ENCODE measurements at regions not wholly inside any gene's neighbourhood (a gene's known extent, or its start where the extent isn't known, plus 50 kb on each side); places are given as distances from the start of the nearest gene placed in this dataset.

- Histone ChIP-seq H3K79me2 (ENCODE audit: insufficient read depth) (no peaks in the 10 kb centered on the region), H3K4me3 (ENCODE audit: low read depth in 2 of 2, low read length in 1 of 2) (no peak overlapping the region), H3K4me1 (ENCODE audit: control insufficient read depth in 1 of 2, insufficient read depth in 2 of 2, low read depth in 1 of 2, low read length in 1 of 2) (no peaks in the 10 kb centered on the region), H3K4me2 (no peak overlapping the region), H4K20me1 (ENCODE audit: insufficient read depth) (no peaks in the 10 kb centered on the region), H3K27ac (ENCODE audit: low read depth in 2 of 2, low read length in 1 of 2) (no peak overlapping the region), H3K9me3 (0 out of 2 replicates have a peak, but pooled peaks cover 11% of the 10 kb centered on the region), H3K36me3 (replicated peaks in 1 of 2; ENCODE audit: control insufficient read depth in 1 of 2, insufficient read depth in 2 of 2, low read length in 1 of 2) (no peaks in the 10 kb centered on the region), H3K27me3 (ENCODE audit: insufficient read depth) (no peaks in the 10 kb centered on the region), H3K9me2 (no peaks in the 10 kb centered on the region), H3K9ac (no peak overlapping the region), H2AFZ (ENCODE audit: low read depth) (no peak overlapping the region), H3F3A (replicated peaks; ENCODE audit: insufficient read depth) (no peaks in the 10 kb centered on the region)
- ChIA-PET POLR2A (no interaction called here), CTCF (no interaction called here)
- no peak for DNase-seq
- 34% methylated on average over 4 of the region's 4 CpGs for WGBS (ENCODE audit: low lambda C conversion rate)
- TF ChIP-seq USF2 (IDR thresholded peaks at IDR 0.05; ENCODE audit: borderline replicate concordance, low read depth, low read length), result no peak
- TF ChIP-seq EP300 (IDR thresholded peaks at IDR 0.05; ENCODE audit: borderline replicate concordance in 1 of 2, low read depth in 1 of 2, low read length in 1 of 2), result no peak
- no peak for TF ChIP-seq NRF1 (IDR thresholded peaks at IDR 0.05; ENCODE audit: low read depth, low read length)
- no peak for TF ChIP-seq PBX3 (IDR thresholded peaks at IDR 0.05)
- no peak for TF ChIP-seq ZBTB33 (IDR thresholded peaks at IDR 0.05; ENCODE audit: borderline replicate concordance, low read depth)
- no peak for TF ChIP-seq GATA2 (CRISPR knock-in tag; IDR thresholded peaks at IDR 0.05)
- no peak for TF ChIP-seq TEAD4 (IDR thresholded peaks at IDR 0.05; ENCODE audit: borderline replicate concordance, insufficient read depth)
- TF ChIP-seq IRF3 (IDR thresholded peaks at IDR 0.05; ENCODE audit: low read depth, low read length), result no peak
- TF ChIP-seq TAF1 (IDR thresholded peaks at IDR 0.05; ENCODE audit: borderline replicate concordance, low read depth, low read length), result no peak
- TF ChIP-seq YY1 (IDR thresholded peaks at IDR 0.05; ENCODE audit: low read depth), result no peak
- no peak for TF ChIP-seq MAX (IDR thresholded peaks at IDR 0.05; ENCODE audit: low read depth)
These were observed 462.0 kb upstream of the ATP11B start for GRCh38 chr3:182331341-182331740.

GRCh38 chr3:182342252-182342651, 451.1 kb upstream of the ATP11B start:
- no peak overlapping the region for H2AFZ ChIP-seq (ENCODE audit: low read depth)
- CTCF ChIA-PET, result interaction anchor here (0.6 kb wide), 1 partner anchor 374 kb away, joined by 3 read pairs; no protein-coding TSS in a partner anchor
- H3K9me2 ChIP-seq, result no peaks in the 10 kb centered on the region
- no peaks in the 10 kb centered on the region for H3K4me1 ChIP-seq (ENCODE audit: control insufficient read depth in 1 of 2, insufficient read depth in 2 of 2, low read depth in 1 of 2, low read length in 1 of 2)
- no peak overlapping the region for H3K4me3 ChIP-seq (ENCODE audit: low read depth in 2 of 2, low read length in 1 of 2)
- H3K9ac ChIP-seq, result no peak overlapping the region
- POLR2A ChIA-PET, result no interaction called here
- no peak for DNase-seq
- 56% methylated on average over 1 of the region's 1 CpG for WGBS (ENCODE audit: low lambda C conversion rate)
- no peaks in the 10 kb centered on the region for H3K9me3 ChIP-seq
- H3K36me3 ChIP-seq (replicated peaks in 1 of 2; ENCODE audit: control insufficient read depth in 1 of 2, insufficient read depth in 2 of 2, low read length in 1 of 2), result no peaks in the 10 kb centered on the region
- no peaks in the 10 kb centered on the region for H4K20me1 ChIP-seq (ENCODE audit: insufficient read depth)
- H3K4me2 ChIP-seq, result no peak overlapping the region
- H3K79me2 ChIP-seq (ENCODE audit: insufficient read depth), result no peaks in the 10 kb centered on the region
- H3F3A ChIP-seq (replicated peaks; ENCODE audit: insufficient read depth), result no peaks in the 10 kb centered on the region
- H3K27me3 ChIP-seq (ENCODE audit: insufficient read depth), result no peaks in the 10 kb centered on the region
- H3K27ac ChIP-seq (ENCODE audit: low read depth in 2 of 2, low read length in 1 of 2), result no peak overlapping the region
- TF ChIP-seq TEAD4 (IDR thresholded peaks at IDR 0.05; ENCODE audit: borderline replicate concordance, insufficient read depth) (no peak), JUND (IDR thresholded peaks at IDR 0.05) (no peak), TCF12 (IDR thresholded peaks at IDR 0.05) (no peak), NRF1 (IDR thresholded peaks at IDR 0.05; ENCODE audit: low read depth, low read length) (no peak), USF1 (IDR thresholded peaks at IDR 0.05; ENCODE audit: borderline replicate concordance, low read depth) (no peak), RXRA (IDR thresholded peaks at IDR 0.05; ENCODE audit: borderline replicate concordance, low read depth) (no peak), GATA2 (CRISPR knock-in tag; IDR thresholded peaks at IDR 0.05) (no peak), CHD2 (IDR thresholded peaks at IDR 0.05; ENCODE audit: low read length, partially characterized antibody) (no peak), YY1 (IDR thresholded peaks at IDR 0.05; ENCODE audit: low read depth) (no peak), TAF1 (IDR thresholded peaks at IDR 0.05; ENCODE audit: borderline replicate concordance, low read depth, low read length) (no peak), SMC3 (IDR thresholded peaks at IDR 0.05; ENCODE audit: low read depth, low read length) (no peak), USF2 (IDR thresholded peaks at IDR 0.05; ENCODE audit: borderline replicate concordance, low read depth, low read length) (no peak), FOXM1 (IDR thresholded peaks at IDR 0.05; ENCODE audit: low read depth) (no peak)

All from SK-N-SH (cell line).